Hematopoietic multipotent progenitor cell treated with erythropoietin and hydrocortisone succinate and interleukin-3 and kit ligand, for 4 days (in vitro differentiated cells): ENCODE measurements at regions not wholly inside any gene's neighbourhood (a gene's known extent, or its start where the extent isn't known, plus 50 kb on each side); places are given as distances from the start of the nearest gene placed in this dataset.
"Not testable (repeated sequence)": the region's sequence is repeated elsewhere in the genome, so short reads cannot be mapped to it uniquely, and the experiment has no call there.

Experiments used
- DNase-seq: peaks from one replicate; pipeline ENCODE4 v3.0.0-alpha.2; 2015

- peak; percentile 35 for DNase-seq
Measured at GRCh38 chr6:128731249-128732165, 151.4 kb upstream of the LAMA2 start.

GRCh38 chr6:128727500-128727899 lies 155.4 kb upstream of the LAMA2 start:
- no peak for DNase-seq

GRCh38 chr6:128725271-128726233 lies 157.4 kb upstream of the LAMA2 start:
- DNase-seq = peak; percentile 45

- no peak for DNase-seq
Measured at GRCh38 chr6:128724738-128725137, 158.2 kb upstream of the LAMA2 start.

GRCh38 chr6:128723667-128724066 lies 159.3 kb upstream of the LAMA2 start:
- DNase-seq = no peak

GRCh38 chr6:128720891-128721290 lies 162.0 kb upstream of the LAMA2 start:
- DNase-seq = no peak

GRCh38 chr6:128719786-128720185 lies 163.2 kb upstream of the LAMA2 start:
- DNase-seq = no peak

- DNase-seq = no peak
Measured at GRCh38 chr6:128713461-128713860, 169.5 kb upstream of the LAMA2 start.

GRCh38 chr6:128712898-128713297 lies 170.0 kb upstream of the LAMA2 start:
- no peak for DNase-seq

GRCh38 chr6:128711149-128711548 lies 171.8 kb upstream of the LAMA2 start:
- DNase-seq = no peak

GRCh38 chr6:128710315-128710714 lies 172.6 kb upstream of the LAMA2 start:
- no peak for DNase-seq

GRCh38 chr6:128704601-128705000 lies 178.3 kb upstream of the LAMA2 start:
- no peak for DNase-seq

GRCh38 chr6:128703794-128704193 lies 179.1 kb upstream of the LAMA2 start:
- DNase-seq = not testable (repeated sequence)

- DNase-seq = no peak
Measured at GRCh38 chr6:128696691-128697689, 176.6 kb upstream of the PTPRK start.

GRCh38 chr6:128694303-128695009 lies 174.1 kb upstream of the PTPRK start:
- DNase-seq = no peak

- DNase-seq = no peak
Measured at GRCh38 chr6:128690063-128690462, 169.7 kb upstream of the PTPRK start.

- DNase-seq = no peak
Measured at GRCh38 chr6:128686084-128686483, 165.7 kb upstream of the PTPRK start.

- no peak for DNase-seq
Measured at GRCh38 chr6:128676456-128676855, 156.1 kb upstream of the PTPRK start.

- DNase-seq = no peak
Measured at GRCh38 chr6:128672023-128672422, 151.6 kb upstream of the PTPRK start.

GRCh38 chr6:128667339-128667858 lies 147.0 kb upstream of the PTPRK start:
- DNase-seq = peak; percentile 1

- no peak for DNase-seq
Measured at GRCh38 chr6:128666405-128666804, 146.0 kb upstream of the PTPRK start.
